Right forelimb (tissue), 1 donor: ENCODE measurements at regions not wholly inside any gene's neighbourhood (a gene's known extent, or its start where the extent isn't known, plus 50 kb on each side); places are given as distances from the start of the nearest gene placed in this dataset.

Experiments
- DNase-seq: peaks from one replicate; pipeline ENCODE4 v3.0.0-alpha.2; 2018

DNA sequence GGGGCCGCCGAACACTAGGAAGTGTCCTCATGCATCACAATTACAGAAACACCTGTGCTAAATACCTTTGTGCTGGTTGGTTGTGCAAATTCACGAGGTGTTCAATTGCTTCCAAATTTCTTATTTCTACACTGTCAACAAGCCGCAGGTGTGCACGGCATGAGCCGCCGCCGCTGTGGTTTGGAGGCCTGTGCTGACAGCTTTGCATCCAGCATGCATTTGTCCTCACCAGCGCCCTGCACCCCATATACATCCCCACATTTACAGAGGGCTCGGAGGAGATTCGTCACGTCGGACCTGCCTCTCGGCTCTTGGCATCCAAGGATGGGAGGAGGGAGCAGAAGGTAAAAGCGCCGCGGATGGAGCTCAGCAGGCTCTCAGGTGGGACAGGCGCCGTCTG lies 305.3 kb upstream of the MKI67 start:
- DNase-seq = no peak

DNA sequence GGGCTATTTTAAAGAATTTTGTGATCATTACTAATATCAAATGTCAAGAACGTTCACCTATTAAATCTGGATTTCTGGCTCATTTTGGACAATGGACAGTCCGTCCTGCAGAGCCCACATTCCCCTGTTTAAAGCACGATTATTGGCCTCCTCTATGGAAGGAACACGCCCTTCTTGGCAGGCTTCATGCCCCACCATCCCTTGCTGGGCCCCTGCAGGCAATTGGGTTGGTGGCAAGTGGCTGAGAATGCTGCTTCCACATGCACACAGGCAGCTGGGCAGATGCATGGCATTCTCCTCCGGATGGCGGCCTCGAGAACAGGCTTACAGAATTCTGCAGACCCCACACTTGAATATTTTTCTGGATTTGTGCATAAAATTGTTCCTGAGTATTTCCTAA lies 305.8 kb upstream of the MKI67 start:
- DNase-seq = no peak

GRCh38 chr10:128432423-128432822 lies 306.2 kb upstream of the MKI67 start:
- no peak for DNase-seq

DNA sequence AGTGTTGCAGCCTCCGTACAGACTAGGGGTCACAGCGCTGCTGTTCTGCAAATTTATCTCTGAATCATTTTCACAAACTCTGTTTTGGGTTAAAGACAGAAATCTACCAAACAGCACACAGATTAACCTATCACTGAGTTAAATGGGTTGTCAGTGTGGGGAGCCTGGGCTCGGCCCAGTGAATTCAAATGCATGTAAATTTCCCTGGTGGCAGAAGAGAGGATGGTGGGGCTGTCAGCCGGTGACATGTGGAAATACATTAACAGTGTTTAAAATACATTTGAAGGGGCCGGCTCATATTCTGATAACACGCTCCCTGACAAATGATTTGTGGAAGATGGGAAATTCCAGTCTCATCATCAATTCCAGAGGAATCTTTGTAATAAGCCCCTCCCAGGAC lies 309.6 kb upstream of the MKI67 start:
- DNase-seq = no peak

DNA sequence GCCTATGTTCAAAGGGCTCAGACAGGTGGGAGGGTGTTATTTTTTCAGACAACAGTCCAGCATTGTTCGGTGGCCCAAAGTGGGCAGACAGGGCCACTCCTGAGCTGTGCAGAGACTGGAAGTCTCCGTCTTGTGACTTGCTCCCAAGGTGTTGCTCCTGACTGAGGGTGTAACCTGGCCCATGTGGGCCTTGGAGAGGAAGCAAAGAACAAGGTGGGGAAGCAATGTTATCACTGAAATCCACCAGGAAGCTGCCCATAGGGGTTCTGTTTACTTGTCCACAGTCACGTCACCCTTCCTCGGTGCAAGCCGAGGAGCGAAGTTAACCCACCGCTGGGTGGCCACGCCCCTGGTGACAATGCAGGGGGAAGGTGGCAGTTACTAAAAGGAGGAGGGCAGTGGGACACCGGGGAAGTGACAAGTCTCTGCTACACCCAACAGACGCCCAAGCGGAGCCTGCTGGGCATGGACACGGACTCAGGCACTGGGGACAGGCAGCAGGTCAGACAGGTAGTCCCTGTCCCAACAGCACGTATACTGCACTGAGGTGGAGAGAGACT lies 311.6 kb upstream of the MKI67 start:
- DNase-seq = peak; percentile 5

GRCh38 chr10:128438417-128439063 lies 312.3 kb upstream of the MKI67 start:
- DNase-seq = no peak

- DNase-seq = no peak
Measured at GRCh38 chr10:128440513-128441160, 314.4 kb upstream of the MKI67 start.

GRCh38 chr10:128443925-128444518 lies 317.8 kb upstream of the MKI67 start:
- no peak for DNase-seq

- DNase-seq = no peak
Measured at GRCh38 chr10:128448796-128449195, 322.6 kb upstream of the MKI67 start.

DNA sequence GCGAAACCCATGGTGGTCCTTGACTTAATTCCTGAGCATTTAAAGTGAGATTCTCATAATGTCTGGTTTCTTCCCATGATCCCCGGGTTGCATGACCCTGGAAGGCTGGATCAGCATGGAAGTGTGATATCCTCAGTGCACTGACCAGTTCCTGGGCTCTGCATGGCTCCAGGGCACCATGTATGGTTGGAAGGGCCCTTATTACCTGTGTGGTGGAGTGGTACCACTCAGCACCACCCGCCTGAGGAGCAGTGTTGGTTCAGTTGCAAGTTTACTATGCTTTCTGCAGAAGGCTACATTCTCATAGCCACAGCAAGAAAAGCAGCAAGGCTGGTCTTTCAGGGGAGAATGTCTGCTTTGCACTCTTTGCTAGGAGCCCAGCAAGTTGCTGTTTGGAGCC lies 325.7 kb upstream of the MKI67 start:
- no peak for DNase-seq

DNA sequence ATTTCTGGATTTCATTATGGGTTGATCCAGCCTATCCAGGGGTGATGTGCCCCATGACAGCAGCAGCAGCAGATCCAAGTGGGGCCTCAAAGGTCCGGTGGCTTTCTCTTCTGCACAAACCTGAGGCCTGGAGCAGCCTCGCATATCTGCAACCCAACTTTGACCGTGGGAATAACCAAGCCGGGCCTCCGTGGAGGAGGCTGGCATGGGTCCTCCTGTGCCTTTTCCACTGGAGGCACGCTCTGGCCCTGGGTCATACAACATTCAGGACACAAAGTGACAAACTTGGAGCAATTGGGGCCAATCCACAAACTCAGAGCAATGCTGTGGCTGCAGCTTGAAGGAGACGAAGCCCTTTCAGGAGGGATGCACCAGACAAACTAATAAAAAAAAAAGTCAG lies 330.0 kb upstream of the MKI67 start:
- no peak for DNase-seq

GRCh38 chr10:128457136-128457535 lies 330.9 kb upstream of the MKI67 start:
- no peak for DNase-seq

GRCh38 chr10:128461991-128462390 lies 335.8 kb upstream of the MKI67 start:
- no peak for DNase-seq

- DNase-seq = no peak
Measured at GRCh38 chr10:128462844-128463243, 336.6 kb upstream of the MKI67 start.

GRCh38 chr10:128463991-128464760 lies 338.0 kb upstream of the MKI67 start:
- peak; percentile 83 for DNase-seq

DNA sequence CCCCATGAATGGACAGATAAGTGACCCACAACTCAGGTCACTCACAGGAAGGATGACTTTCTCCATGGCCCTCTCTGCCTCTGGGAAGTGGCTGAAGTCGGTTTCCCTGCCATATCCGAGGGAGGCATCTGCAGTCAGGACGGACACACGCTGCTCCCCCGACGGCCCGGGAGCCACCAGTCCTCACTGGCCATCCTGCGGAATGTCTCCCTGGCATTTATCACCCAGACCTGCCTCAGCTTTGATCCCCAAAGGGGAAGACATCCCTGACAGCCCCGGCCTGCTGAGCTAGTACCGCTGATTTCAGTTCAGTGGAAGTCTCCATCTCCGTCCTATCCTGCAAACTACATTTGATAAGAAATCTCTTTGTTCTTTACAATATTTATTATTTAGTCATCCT lies 339.5 kb upstream of the MKI67 start:
- peak; percentile 0 for DNase-seq

DNA sequence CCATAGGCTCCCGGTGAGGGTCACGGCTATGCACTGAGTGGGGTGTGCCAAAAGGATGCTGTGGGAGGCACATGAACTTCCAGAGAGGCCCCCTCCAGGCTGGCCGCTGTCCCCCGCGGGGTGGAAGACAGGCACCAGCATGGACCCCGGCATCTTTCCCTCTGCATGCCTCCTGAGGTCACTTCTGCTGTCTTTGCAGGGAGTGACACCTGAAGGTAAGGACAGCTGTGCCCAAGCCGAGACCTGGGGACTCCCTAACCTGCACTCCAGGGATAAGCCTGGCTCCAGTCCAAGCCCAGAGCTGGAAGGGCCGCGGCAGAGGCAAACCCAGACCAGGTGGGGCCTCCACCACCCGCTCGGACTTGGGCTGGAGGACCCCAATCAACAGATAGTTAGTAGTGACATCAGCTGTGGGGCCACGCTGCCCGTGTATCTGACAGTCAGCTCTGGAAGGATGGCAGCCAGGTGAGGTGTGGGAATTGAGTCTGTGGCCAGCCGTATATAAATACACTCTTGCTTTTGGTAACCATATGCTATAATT lies 340.7 kb upstream of the MKI67 start:
- peak; percentile 18 for DNase-seq

DNA sequence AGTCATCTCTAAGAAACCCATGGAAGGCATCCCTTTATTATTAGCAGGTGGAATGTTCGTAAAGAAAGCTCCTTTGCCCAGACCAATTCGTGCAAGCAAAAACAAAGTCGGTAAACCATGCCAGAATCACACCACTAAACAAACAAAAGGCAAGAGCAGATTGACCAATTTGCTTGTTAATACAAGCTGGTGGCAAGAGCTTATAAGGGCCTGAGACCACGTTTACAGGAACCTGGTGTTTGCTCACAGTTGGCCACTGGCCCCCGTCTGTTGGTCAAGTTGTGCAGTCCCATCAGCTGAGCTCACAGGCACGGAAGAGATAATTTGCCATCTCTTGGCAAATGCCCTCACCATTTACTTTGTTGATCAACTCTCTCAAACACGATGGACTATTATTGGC lies 342.2 kb upstream of the MKI67 start:
- DNase-seq = no peak

DNA sequence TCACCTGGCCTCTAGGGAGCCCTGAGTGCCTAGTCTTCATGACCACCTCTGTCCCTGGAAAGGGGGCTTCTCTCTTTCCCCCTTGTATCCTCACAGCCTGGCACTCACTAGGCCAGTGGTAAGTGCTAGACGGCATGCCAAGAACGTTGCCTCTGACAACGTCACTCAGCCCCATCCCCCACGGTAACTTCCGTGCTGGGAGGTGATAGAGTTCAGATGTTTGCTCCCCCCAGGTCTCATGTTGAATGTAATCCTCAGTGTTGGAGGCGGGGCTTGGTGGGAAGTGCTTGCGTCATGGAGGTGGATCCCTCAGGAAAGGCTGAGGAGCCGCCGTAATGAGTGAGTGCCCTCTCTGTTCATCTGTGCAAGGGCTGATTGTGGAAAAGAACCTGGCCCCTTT lies 343.3 kb upstream of the MKI67 start:
- DNase-seq = no peak

GRCh38 chr10:128470321-128470965 lies 344.2 kb upstream of the MKI67 start:
- DNase-seq = no peak

- no peak for DNase-seq
Measured at GRCh38 chr10:128471151-128471550, 344.9 kb upstream of the MKI67 start.

- DNase-seq = no peak
Measured at GRCh38 chr10:128472196-128472595, 346.0 kb upstream of the MKI67 start.

DNA sequence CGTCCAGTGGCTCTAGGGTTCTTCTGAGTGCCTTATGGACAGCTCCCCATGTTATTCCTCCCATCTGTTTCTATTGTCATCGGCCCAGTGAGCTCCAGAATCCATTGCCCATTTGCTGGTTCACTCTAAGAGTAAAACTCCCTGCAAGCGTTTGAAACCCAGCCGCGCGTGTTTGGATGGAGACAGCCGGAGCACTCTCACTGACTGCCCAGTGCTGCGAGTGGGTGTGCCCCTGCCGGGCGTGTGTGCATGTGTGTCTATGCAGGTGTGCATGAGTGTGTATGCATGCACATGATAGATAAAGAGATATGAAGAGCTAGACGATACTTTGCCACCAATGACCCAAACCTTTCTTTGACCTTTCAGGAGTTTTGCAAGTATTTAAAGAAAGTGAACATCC lies 347.2 kb upstream of the MKI67 start:
- no peak for DNase-seq
